HG02610 (cell line): ENCODE measurements at regions not wholly inside any gene's neighbourhood (a gene's known extent, or its start where the extent isn't known, plus 50 kb on each side); places are given as distances from the start of the nearest gene placed in this dataset.

Source experiments
- ATAC-seq: cut with Tn5 transposase; IDR thresholded peaks from one replicate; pipeline ENCODE4 v1.9.1; 2021; ENCODE audit warnings: mild to moderate bottlenecking, moderate library complexity; ENCODE audit not compliant: unreplicated experiment

DNA sequence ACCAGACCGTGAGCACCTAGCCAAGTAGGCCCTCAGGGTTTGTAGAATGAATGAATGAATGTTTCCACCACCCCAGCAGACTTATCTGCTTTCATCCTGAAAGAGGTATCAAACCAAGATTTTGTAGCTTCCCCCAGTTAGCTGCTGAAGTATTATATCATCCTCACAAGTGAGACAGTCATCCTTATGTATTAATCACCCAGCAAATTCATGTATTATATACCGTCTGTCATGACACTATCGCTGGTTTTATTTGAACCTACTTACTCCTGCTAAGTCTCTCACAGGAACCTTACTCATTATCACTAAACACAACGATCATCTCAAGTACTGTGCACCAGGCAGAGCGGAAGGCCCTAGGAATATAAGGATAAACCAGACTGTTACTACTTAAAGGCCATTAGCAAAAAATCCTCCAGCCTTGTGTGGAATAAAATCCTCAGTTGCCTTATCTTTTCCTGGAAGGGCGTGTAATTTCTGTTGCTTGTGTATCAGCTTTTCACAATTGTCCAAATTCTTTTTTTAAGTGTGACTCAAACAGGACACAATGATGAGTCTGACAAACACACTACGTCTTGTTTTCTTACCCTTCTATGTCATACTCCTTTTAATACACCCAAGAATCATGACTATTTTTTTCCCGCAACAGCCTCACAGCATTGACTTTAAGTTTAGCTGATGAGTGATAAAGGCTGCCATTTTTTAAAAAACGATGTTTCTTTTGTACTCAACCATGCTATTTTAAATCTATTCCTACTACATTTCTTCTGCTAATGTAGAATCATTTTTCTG lies 176.1 kb upstream of the KLF14 start:
- ATAC-seq = no peak

DNA sequence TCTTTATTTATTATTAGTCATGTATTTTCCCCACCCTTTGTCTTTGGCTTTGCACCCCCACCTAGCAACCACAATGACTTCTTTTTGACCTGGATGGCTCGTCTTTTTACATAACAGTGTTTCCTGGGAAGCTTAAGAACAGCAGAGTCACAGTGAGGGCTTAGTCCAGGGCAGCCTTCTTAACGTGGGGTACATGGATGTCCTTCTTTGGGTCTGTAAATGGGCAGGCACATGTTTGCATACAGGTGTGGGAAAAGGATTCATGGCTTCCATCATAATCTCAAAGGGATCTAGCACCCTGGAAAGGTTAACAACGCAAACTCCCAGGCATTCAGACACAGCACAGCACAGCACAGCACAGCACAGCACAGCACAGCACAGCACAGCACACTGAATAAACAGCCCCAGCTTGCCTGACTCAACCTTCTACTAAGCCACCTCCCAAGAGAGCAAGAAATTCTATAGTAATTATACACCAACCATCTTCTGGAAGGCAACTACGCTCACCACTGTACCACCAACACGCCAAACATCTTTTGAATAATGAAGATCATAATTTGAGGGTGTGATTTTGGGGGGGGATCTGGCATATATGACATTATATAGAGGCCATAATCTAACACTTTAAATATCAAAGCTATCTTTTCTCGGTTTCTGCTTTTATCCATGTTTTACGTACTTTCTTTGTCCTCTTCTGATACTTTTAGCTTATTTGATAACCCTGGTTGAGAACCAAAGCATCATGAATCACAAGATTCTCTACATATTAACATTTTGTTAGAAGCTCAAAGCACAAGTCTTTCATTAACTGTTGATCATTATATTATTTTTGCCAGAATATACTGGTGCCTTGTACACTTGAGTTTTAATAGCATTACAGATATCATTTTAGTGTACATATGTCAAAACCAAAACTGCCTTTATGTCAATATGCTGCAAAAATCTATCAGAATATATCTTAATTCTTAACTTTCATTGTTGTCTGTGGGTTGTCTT lies 177.2 kb upstream of the KLF14 start:
- ATAC-seq = no peak

DNA sequence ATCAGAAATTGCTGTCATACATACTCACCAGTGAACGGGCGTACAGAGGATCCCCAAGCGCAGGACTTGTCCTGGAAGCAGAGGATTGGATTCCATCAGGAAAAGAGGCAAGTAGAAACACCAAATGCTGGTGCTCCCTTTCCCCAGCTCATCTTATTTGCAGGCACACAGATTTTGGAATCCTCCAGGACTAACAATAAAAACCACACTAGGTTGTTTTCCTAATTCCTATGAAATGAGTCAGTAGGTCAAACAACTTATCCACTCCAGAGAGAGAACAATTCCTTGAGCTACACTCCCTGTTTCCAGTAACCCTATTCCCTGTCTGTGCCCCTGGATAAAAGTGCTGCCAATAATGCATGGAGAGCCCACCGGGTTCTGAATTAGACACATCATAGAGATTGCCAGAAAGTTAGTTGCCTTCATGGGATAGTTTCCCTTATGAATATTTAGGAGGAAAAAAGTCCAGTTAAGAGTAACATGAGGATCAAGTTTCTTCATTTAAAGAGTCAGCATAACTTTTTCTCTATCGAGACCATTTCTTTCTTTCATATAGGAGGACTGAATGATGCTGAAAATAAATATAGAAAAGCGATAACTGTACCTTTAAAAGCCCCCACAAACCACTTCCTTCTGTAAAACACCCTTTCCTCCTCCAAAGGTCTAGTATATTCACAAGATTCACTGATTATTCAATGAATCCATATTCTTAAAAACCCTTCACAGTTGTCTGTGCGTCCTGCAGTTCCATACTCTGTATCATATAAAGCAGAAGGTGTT lies 178.3 kb upstream of the KLF14 start:
- no peak for ATAC-seq

DNA sequence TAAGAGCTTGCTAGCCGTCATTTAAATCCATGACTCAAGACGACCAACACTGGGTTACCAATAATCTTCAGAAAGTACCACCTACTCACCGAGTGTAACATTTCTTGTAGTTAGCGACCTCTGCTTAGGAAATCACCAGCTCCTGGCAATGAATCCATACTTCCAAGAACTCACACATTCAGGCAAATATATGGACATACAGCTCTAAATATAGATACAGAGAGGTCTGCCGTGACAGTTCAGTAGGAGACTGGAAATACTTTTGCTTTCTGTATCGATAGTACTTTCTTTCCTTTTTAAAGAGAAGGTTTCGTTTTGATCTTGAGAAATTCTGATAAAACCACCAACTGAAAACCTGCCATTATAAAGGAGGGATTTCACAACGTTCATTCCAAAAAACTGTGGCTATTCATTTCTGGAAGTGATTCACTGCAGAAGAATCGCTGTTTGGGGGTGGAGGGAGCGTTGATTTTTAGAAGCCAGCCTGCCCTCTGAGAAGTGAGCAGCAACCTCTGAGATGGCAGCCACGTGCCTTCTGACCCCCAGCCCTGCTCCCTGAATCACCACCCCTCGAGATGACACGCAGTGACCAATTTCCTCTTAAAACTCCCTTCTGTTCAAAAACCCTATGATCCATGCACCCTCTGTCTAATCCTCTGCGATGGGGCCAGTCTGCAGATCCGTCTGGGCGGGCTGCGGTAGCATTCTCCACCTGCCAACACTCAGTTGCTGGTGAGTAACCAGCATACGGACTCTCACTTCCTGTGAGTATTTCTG lies 179.0 kb upstream of the KLF14 start:
- ATAC-seq = peak; percentile 89

DNA sequence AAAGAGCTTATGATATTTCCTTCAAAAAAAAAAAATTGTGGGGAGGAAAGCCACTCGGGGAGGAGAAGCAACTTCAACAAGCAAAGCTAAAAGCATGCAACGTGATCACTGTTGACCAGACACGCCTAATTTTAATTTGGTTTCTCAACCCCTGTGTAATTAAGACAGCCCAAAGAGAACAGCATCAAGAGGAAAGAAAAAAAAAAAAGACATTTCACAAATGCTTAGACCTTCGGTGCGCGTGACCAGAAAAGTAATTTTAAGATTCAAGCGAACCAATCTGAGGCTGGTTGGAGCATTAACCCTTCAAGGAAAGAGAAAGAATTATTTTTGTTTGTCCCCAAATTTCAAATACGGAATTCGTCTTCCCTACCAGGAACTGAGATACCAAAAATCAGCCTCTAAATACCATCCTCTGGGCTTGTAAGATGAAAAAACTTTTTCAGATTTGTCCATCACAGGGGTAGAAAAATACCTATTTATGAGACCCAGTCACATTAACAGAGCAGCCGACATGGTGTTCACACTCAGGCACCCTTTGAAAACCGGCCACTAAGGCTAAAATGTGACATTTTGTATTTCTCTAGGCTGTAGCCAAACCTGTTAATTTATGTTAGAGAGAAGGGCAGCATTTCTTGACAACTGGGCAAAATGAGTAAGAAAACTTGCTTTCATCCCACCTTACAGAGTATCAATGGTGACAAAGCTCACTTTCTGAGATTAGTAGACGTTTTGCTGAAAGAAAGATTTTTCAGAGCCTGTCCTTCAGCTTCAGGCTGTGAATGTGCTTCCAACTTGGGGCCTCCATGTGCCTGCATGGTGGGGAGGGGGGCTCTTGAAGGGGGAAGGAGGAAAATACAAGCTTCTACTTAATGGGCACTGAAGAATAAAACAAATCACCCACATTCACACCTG lies 179.9 kb upstream of the KLF14 start:
- no peak for ATAC-seq

DNA sequence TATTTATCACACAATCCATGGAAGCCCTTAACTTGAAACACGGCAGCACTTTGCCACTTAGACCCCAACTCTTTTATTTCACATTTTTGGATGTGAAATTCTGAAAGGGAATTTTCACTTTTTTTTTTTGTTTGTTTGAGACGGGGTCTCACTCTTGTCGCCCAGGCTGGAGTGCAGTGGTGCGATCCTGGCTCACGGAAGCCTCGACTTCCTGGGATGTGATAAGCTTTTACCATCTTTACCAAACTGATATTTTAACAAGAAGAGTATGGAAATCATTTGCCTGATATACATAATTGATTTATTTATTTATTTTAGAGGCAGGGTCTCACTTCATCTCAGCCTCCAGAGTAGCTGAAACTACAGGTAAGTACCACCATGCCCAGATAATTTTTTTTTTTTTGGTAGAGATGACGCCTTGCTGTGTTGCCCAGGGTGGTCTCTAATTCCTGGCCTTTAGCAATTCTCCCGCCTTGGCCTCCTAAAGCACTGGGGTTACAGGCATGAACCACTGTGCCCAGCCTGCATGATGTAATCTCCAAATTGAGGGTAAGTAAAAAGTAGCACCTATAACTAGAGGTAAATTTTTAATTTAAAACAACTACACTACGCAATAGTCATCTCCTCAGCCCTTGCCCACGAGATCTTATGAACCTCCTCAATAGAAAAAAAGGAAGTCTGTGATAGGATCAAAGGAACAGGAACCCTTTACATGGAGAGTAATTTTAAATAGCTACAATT lies 180.7 kb upstream of the KLF14 start:
- ATAC-seq = no peak

DNA sequence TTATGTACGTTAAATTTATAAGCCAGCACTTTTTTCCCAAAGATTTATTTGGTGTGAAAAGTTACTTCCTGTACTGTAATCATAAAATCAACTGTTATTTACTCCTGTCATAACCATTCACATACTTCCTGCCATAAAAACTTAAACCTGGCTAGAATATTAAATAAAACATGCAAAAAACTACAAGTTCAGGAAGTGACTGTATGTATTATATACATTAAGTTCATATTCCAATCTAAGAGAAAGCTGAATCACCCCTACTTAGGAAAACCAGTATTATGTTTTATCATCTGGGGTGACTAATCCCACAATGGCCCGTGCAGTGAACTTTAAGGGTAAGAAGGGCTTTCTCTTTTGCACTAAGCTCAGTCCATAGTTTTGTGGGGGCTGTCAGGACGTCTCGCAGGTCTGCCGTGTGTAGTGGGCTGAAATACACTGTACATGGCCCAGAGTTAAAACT lies 183.7 kb upstream of the KLF14 start:
- ATAC-seq = no peak

DNA sequence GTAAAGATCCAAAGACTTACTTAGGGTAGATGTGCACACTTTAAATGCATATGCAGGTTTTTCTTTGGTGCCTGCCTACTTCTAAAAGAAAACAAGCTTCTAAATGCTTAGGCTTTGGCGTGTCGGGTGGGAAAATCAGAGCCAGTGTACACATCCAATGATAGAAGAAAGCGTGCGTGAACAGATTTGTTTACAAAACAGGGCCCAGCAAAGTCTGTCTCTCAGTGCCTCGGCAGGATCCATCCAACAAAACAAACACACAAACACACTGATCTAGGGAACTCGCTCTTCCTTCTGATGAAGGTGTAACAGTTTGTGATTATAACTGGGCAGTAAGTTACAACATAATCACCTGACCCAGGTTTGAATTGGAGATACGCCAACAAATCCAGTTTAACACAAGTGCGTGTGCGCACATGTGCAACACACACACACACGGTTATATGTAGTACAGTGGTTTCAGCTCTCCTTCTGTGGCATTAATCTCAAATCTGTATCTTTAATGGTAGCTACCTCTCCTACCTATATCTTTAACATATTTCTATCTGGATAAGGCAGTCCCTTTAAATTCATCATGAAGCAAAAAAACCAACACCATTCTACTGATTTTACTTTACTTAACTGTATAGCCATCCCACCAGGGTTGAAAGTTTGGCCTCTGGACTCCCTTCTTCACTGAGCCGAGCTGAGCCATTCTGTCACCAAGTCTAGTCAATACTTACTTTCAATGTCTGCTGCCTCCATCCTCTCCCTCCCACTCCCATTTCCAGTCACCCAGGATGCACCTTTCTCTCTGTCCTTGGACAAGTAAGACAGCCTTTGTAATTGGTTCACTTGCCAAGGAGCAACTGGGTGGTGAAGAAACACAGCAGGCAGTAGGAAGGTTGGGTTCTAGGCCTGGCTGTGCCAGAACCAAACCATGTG lies 184.4 kb upstream of the KLF14 start:
- no peak for ATAC-seq

DNA sequence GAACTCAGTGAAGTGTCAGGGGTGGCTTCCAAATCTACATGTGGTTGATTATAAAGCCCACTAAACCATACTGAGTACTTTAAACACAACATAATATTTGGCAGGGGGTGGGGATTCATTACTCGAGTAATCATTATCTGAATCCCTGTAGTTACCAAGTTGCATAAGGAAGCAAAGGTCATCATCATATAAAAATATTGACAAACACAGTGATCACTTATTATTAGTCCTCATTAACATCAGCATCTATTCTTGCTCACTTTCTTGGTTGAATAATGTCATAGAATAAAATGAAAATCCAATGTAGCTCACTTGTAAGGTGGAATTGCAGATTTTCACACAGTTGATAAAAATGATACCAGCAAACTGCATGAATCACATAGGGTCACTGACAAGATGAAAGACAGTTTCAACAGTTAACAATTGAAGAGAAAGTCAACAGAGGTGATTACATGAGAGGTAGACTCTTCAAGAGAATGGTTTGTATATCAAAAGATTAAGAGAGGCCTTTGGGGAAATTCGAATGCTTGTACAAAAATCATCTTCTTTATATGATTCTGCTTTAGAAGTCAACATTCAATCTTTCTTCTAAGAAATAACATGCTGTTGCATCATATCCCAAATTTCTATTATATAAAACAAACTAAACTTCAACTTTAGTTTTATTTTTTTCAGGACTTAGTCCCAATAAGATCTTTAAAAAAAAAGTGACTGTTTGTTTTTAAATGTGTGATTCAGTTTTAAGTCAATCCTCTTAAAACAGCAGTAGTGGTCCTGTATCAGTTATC lies 185.5 kb upstream of the KLF14 start:
- no peak for ATAC-seq

DNA sequence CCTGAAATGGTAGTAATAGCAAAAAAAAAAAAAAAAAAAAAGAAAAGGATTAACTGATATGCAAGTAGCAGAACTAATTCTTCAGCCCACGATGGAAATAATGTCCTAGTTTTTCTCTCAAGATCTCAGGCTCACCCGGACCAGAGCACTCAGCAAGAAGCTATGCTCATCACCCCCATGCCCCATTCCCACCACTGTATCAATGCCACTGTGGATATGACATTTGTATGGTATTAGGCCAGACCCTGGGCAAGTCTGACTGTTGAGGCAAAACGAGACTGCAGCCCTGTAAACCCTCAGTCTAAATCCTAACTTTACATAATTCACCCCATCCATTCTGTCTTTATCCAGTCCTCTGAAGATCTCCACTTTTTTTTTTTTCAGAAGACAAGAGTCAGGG lies 186.1 kb upstream of the KLF14 start:
- ATAC-seq = no peak

DNA sequence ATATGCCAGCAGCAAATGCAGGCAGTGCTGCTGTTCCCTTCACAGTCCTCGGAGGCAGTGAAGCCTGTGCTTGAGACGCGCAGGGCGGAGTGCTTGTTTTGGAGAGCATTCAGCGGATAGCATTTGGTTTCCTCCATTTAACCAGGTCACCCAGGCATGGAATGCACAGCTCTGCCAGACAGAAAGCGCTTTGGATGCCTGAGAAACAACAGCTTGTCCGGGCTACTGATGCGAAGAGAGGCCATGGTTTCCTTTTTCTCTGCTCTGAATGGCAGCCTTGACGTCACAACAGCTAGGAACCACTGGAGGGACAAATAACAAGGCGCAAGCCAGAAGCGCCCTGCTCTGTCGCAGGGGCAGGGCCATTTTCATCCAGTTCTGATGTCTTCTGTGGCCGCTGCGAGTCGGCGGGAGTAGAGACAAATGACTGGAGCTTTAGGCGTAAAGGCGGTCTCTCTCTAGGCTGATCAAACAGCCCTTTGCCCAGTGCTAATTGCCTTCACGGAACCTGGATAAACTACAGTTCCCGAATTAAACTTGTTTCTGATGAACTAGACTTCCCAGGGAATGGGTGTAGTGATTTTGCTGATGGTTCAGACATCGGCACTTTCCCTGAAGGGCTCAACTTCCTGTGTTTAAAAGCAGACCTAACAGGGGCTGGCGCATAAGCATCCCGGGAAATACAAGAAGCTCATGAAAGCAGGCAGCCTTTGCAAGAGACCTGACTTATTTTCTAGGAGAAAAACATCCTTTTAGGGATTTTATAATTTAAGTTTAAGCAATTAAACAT lies 187.6 kb upstream of the KLF14 start:
- ATAC-seq = no peak

DNA sequence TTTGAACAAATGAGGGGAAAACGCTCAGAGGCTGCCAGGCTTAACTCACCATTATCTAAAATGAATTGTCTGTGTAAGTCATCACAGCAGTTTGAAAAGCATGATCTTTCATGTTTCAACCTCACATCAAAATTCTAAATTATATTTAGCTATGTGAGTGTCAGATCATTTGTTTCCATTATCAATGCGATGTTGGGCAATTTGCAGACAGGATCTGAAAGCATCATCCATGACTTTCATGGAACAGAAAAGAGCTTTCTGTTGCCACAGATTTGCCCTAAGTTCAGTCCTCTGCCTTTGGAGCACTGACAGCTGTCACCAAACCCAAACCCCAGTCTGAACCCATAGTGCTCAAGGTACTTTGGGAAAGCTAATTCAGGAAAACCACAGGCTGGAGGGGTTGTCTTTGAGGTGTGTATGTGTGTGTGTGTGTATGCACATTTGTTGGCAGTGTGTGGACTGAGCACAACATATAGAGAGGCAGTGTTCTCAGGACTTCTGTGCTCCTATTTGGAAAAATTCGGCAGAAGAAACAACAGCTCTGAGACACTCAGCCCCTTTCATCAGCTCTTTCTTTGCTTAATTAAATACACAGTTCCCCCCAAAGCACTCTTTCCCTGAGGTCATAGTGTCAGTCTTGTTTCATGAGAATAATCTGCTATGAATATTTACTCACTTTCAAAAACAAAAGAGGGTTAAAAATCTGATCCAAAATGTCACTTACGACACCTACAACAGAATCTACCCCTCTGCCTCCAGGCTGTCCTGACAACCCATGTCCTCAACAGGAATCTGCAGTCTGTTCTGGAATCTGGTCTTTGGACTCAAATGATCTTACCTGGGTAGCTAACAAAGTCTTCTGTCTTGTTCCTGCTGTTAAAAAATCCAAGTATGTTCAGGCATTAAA lies 188.5 kb upstream of the KLF14 start:
- no peak for ATAC-seq

DNA sequence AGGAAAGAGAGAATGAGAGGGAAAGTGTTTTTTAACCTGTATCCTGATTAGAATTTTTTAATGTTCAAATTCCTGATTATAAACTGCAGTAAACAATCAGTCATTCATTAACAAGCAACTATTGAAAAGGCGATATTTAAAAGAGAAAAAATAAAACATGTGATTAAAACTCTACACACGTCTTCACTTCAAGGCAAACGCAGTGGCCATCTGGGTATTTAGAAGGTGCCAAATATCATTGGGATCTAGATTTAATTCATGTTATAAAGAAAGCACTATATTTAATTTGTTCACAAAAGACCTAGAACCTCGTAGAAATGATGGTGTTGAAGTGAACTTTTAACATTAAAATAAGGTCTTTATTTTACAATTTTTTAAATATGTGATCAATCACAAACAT lies 189.4 kb upstream of the KLF14 start:
- no peak for ATAC-seq

DNA sequence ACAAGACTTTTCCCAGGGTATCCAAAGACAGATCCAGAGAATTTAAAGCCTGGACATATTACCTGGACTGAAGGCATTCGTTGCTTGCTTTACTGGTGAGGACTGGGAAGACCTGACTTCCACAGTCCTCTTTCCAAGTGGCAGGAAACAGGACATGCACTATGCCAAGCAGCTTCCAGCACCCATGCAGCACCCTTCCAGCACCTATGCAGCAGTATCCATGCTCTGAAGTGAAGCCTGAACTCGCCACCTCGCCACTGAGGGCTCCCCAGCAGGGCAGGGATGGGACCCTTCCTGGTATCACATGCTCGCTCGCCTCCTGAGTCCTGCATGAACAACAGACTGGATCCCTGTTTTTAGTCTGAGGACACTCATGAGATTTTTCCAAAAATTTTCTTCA lies 189.9 kb upstream of the KLF14 start:
- no peak for ATAC-seq
